GM23338 (cell line): ENCODE measurements at regions not wholly inside any gene's neighbourhood (a gene's known extent, or its start where the extent isn't known, plus 50 kb on each side); places are given as distances from the start of the nearest gene placed in this dataset.

ENCODE experiments used
- ATAC-seq: fragments of 200-7000 bp; cut with Tn5 transposase; 3 replicates; pipeline ENCODE4 v1.9.1; 2020
- DNase-seq: peaks from one replicate; pipeline ENCODE4 v3.0.0-alpha.2; 2015; ENCODE audit warnings: low spot score
- H2AFZ ChIP-seq: fragments of 200-600 bp; sonication (generic); 2 replicates; pipeline ENCODE4 v1.8.0; 2016; ENCODE audit warnings: antibody characterized with exemption, mild to moderate bottlenecking, moderate library complexity
- H3F3A ChIP-seq: fragments of 200-600 bp; sonication (generic); replicated peaks from 2 replicates; pipeline ENCODE4 v1.8.0; 2017; ENCODE audit warnings: antibody characterized with exemption, mixed run types, low read depth
- H3K27ac ChIP-seq: fragments of 200-600 bp; sonication (generic); 2 replicates; pipeline ENCODE4 v1.6.1; 2016; ENCODE audit warnings: low read depth
- H3K27me3 ChIP-seq: fragments of 200-600 bp; sonication (generic); 2 replicates; pipeline ENCODE4 v1.8.0; 2016; ENCODE audit warnings: mild to moderate bottlenecking, mixed run types, moderate library complexity; ENCODE audit not compliant: insufficient read depth
- H3K36me3 ChIP-seq: fragments of 200-600 bp; sonication (generic); 2 replicates; pipeline ENCODE4 v1.8.0; 2016; ENCODE audit warnings: mild to moderate bottlenecking; ENCODE audit not compliant: insufficient read depth
- H3K4me1 ChIP-seq: fragments of 200-600 bp; sonication (generic); 2 replicates; pipeline ENCODE4 v1.8.0; 2016; ENCODE audit warnings: mild to moderate bottlenecking, moderate library complexity; ENCODE audit not compliant: insufficient read depth
- H3K4me2 ChIP-seq: fragments of 200-600 bp; sonication (generic); 2 replicates; pipeline ENCODE4 v1.7.1; 2017; ENCODE audit warnings: mixed run types
- H3K4me3 ChIP-seq: fragments of 200-600 bp; sonication (generic); 2 replicates; pipeline ENCODE4 v1.6.1; 2016; ENCODE audit warnings: mixed run types
- H3K79me2 ChIP-seq: fragments of 200-600 bp; sonication (generic); replicated peaks from 2 replicates; pipeline ENCODE4 v1.8.0; 2017; ENCODE audit warnings: mild to moderate bottlenecking; ENCODE audit not compliant: insufficient read depth
- H3K9me2 ChIP-seq: fragments of 200-600 bp; sonication (generic); 2 replicates; pipeline ENCODE4 v1.8.0; 2017; ENCODE audit not compliant: insufficient read depth
- H4K20me1 ChIP-seq: fragments of 200-600 bp; sonication (generic); replicated peaks from 2 replicates; pipeline ENCODE4 v1.8.0; 2017; ENCODE audit warnings: mild to moderate bottlenecking; ENCODE audit not compliant: insufficient read depth
- H3K27ac Mint-ChIP-seq: 2 replicates; pipeline ENCODE4 v1.8.0; 2020; ENCODE audit warnings: inconsistent platforms, mild to moderate bottlenecking, moderate library complexity, mixed read lengths
- H3K27me3 Mint-ChIP-seq: 3 replicates; pipeline ENCODE4 v1.8.0; 2022; ENCODE audit warnings: low read depth, mild to moderate bottlenecking, moderate library complexity, mixed read lengths, inconsistent platforms; ENCODE audit not compliant: insufficient read depth, poor library complexity
- H3K36me3 Mint-ChIP-seq: 3 replicates; pipeline ENCODE4 v1.8.0; 2021; ENCODE audit warnings: low read depth, mild to moderate bottlenecking, inconsistent platforms, moderate library complexity, mixed read lengths
- H3K4me1 Mint-ChIP-seq: 3 replicates; pipeline ENCODE4 v1.8.0; 2020; ENCODE audit warnings: mild to moderate bottlenecking, inconsistent platforms, mixed read lengths
- H3K4me3 Mint-ChIP-seq: 3 replicates; pipeline ENCODE4 v1.8.0; 2021; ENCODE audit warnings: moderate library complexity, mild to moderate bottlenecking, inconsistent platforms, mixed read lengths
- H3K9me3 Mint-ChIP-seq: 3 replicates; pipeline ENCODE4 v1.8.0; 2020; ENCODE audit warnings: moderate library complexity, mild to moderate bottlenecking, inconsistent platforms, mixed read lengths
- CREB1 ChIP-seq: fragments of 250-450 bp; sonication (Bioruptor Pico); IDR thresholded peaks from 2 replicates; pipeline ENCODE4 v1.5.0; 2020; ENCODE audit warnings: low read depth, mild to moderate bottlenecking, moderate library complexity
- EZH2 ChIP-seq: fragments of 200-600 bp; sonication (generic); IDR thresholded peaks from one replicate; pipeline ENCODE4 v1.8.0; 2017; ENCODE audit warnings: antibody characterized with exemption, mild to moderate bottlenecking, low read depth; ENCODE audit not compliant: unreplicated experiment
- EZH2phosphoT487 ChIP-seq: fragments of 200-600 bp; sonication (generic); IDR thresholded peaks from one replicate; pipeline ENCODE4 v1.8.1; 2018; ENCODE audit warnings: antibody characterized with exemption; ENCODE audit not compliant: unreplicated experiment
- NANOG ChIP-seq: IDR thresholded peaks from 2 replicates; pipeline ENCODE4 v1.6.1; 2016; ENCODE audit warnings: antibody characterized with exemption, borderline replicate concordance
- POLR2AphosphoS5 ChIP-seq: IDR thresholded peaks from 2 replicates; pipeline ENCODE4 v1.6.1; 2016; ENCODE audit warnings: antibody characterized with exemption, low read depth
- STAT1 ChIP-seq: IDR thresholded peaks from one replicate; pipeline ENCODE4 v1.6.1; 2016; ENCODE audit warnings: antibody characterized with exemption; ENCODE audit not compliant: unreplicated experiment
- ZNF114 ChIP-seq: fragments of 250-450 bp; sonication (Bioruptor Pico); IDR thresholded peaks from 2 replicates; pipeline ENCODE4 v1.5.0; 2020; ENCODE audit warnings: mild to moderate bottlenecking, moderate library complexity
- ZNF331 ChIP-seq: fragments of 250-450 bp; sonication (Bioruptor Pico); IDR thresholded peaks from 2 replicates; pipeline ENCODE4 v1.5.0; 2020; ENCODE audit warnings: low read depth, mild to moderate bottlenecking, moderate library complexity
- TF ChIP-seq, protein P1 (sequence below), 2 experiments: fragments of 200-600 bp in 1 of 2; sonication (generic) in 1 of 2; conservative IDR thresholded peaks; 2 replicates each; pipeline versions ENCODE4 v1.5.1 to v1.6.1; 2016 to 2017; ENCODE audit warnings: antibody characterized with exemption in 2 of 2, low read depth in 2 of 2, mild to moderate bottlenecking in 2 of 2, moderate library complexity in 1 of 2
- TF ChIP-seq, protein P2 (sequence below): IDR thresholded peaks from 2 replicates; pipeline ENCODE4 v1.6.1; 2016; ENCODE audit warnings: antibody characterized with exemption

GRCh38 chr17:54620399-54620978, 280.2 kb upstream of the TOM1L1 start:
- no peak overlapping the region; the same call in 1 of the 2 replicates for H2AFZ ChIP-seq
- ATAC-seq: no peak
- Mint-ChIP-seq H3K4me1 (peaks cover 2% of the 10 kb centered on the region), H3K27me3 (no peaks in the 10 kb centered on the region), H3K4me3 (no peak overlapping the region), H3K36me3 (peaks cover 6% of the 10 kb centered on the region; the same call in 1 of the 3 replicates), H3K9me3 (peaks cover 4% of the 10 kb centered on the region; the same call in 2 of the 3 replicates), H3K27ac (no peak overlapping the region)
- H3K27me3 ChIP-seq: no peaks in the 10 kb centered on the region
- H4K20me1 ChIP-seq: no peaks in the 10 kb centered on the region
- no peaks in the 10 kb centered on the region for H3K36me3 ChIP-seq
- no peak overlapping the region for H3K27ac ChIP-seq
- no peak for TF ChIP-seq EZH2phosphoT487
- TF ChIP-seq, protein P1, sequence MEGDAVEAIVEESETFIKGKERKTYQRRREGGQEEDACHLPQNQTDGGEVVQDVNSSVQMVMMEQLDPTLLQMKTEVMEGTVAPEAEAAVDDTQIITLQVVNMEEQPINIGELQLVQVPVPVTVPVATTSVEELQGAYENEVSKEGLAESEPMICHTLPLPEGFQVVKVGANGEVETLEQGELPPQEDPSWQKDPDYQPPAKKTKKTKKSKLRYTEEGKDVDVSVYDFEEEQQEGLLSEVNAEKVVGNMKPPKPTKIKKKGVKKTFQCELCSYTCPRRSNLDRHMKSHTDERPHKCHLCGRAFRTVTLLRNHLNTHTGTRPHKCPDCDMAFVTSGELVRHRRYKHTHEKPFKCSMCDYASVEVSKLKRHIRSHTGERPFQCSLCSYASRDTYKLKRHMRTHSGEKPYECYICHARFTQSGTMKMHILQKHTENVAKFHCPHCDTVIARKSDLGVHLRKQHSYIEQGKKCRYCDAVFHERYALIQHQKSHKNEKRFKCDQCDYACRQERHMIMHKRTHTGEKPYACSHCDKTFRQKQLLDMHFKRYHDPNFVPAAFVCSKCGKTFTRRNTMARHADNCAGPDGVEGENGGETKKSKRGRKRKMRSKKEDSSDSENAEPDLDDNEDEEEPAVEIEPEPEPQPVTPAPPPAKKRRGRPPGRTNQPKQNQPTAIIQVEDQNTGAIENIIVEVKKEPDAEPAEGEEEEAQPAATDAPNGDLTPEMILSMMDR (conservative IDR thresholded peaks at IDR 0.05; ENCODE audit: low read depth in 2 of 2): peak in 1 of 2 experiments; percentile 12; a peak in 1 of 4 replicates
- no peaks in the 10 kb centered on the region for H3K79me2 ChIP-seq
- H3K4me2 ChIP-seq: no peak overlapping the region
- H3K4me3 ChIP-seq: no peak overlapping the region
- no peak for DNase-seq
- peaks cover 3% of the 10 kb centered on the region; the same call in 1 of the 2 replicates for H3K4me1 ChIP-seq
- no peaks in the 10 kb centered on the region; the same call in 1 of the 2 replicates for H3K9me2 ChIP-seq
- H3F3A ChIP-seq: no peaks in the 10 kb centered on the region

GRCh38 chr17:54623746-54624145, 276.9 kb upstream of the TOM1L1 start:
- peaks cover 29% of the 10 kb centered on the region for H3K4me1 ChIP-seq
- TF ChIP-seq EZH2 (no peak), NANOG (no peak), STAT1 (no peak), EZH2phosphoT487 (no peak), CREB1 (CRISPR knock-in tag) (no peak), POLR2AphosphoS5 (no peak)
- no peak overlapping the region for H3K27ac Mint-ChIP-seq
- no peaks in the 10 kb centered on the region for H3F3A ChIP-seq
- peaks cover 34% of the 10 kb centered on the region for H3K4me1 Mint-ChIP-seq
- DNase-seq (no peak), ATAC-seq (no peak)
- no peak overlapping the region for H3K4me3 Mint-ChIP-seq
- H3K4me2 ChIP-seq: no peak overlapping the region
- no peaks in the 10 kb centered on the region for H4K20me1 ChIP-seq
- H2AFZ ChIP-seq: no peak overlapping the region
- H3K9me3 Mint-ChIP-seq: no peaks in the 10 kb centered on the region
- no peaks in the 10 kb centered on the region for H3K36me3 ChIP-seq
- H3K27ac ChIP-seq: no peak overlapping the region
- H3K4me3 ChIP-seq: no peak overlapping the region
- no peaks in the 10 kb centered on the region for H3K79me2 ChIP-seq
- H3K9me2 ChIP-seq: no peaks in the 10 kb centered on the region
- H3K27me3 ChIP-seq: no peaks in the 10 kb centered on the region
- no peaks in the 10 kb centered on the region; the same call in 2 of the 3 replicates for H3K36me3 Mint-ChIP-seq
- H3K27me3 Mint-ChIP-seq: no peaks in the 10 kb centered on the region

DNA sequence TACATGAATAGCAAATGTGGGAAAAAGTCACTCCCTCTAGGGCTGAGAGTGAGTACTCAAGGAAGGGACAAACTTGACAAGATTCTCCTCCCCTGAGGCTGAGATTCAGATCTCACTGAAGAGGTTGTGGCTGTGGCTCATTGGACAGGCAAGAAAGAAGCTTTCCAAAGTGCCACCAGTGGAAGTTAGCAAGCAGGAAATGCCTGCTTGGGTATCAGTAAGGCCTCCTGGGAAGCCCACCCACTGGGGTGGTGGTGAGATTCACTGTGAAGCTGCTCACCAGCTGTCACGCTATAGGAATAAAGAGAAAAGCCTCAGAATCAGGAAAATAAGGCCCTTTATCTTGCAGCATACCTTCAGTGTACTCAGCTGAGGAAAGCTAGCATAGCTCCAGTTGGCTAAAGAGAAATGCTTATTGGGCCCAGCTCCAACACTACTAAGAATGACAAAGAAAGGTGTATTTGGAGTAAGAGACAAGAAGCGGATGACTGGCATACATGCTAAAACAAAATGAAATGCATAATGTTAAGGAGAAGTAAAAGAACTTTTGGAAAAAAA, 274.4 kb upstream of the TOM1L1 start:
- peak; percentile 97 for ATAC-seq
- DNase-seq: peak; percentile 69
- no peaks in the 10 kb centered on the region for H3K79me2 ChIP-seq
- no peaks in the 10 kb centered on the region for H3K9me2 ChIP-seq
- no peak overlapping the region for H3K4me3 ChIP-seq
- H3K36me3 ChIP-seq: no peaks in the 10 kb centered on the region
- no peaks in the 10 kb centered on the region for H3F3A ChIP-seq
- Mint-ChIP-seq H3K4me1 (peaks cover 42% of the 10 kb centered on the region), H3K27me3 (no peaks in the 10 kb centered on the region), H3K27ac (peak overlapping the region; percentile 49; the same call in 1 of the 2 replicates), H3K36me3 (peaks cover 4% of the 10 kb centered on the region; the same call in 2 of the 3 replicates), H3K4me3 (no peak overlapping the region), H3K9me3 (no peaks in the 10 kb centered on the region)
- no peaks in the 10 kb centered on the region for H3K27me3 ChIP-seq
- peak overlapping the region; percentile 94 for H3K27ac ChIP-seq
- peaks cover 33% of the 10 kb centered on the region for H3K4me1 ChIP-seq
- no peaks in the 10 kb centered on the region for H4K20me1 ChIP-seq
- H2AFZ ChIP-seq: no peak overlapping the region
- peak overlapping the region; percentile 20 for H3K4me2 ChIP-seq
- 0 out of 2 replicates have a peak, but pooled peaks have one; percentile 11 for TF ChIP-seq ZNF331 (CRISPR knock-in tag)
- TF ChIP-seq, protein P2, sequence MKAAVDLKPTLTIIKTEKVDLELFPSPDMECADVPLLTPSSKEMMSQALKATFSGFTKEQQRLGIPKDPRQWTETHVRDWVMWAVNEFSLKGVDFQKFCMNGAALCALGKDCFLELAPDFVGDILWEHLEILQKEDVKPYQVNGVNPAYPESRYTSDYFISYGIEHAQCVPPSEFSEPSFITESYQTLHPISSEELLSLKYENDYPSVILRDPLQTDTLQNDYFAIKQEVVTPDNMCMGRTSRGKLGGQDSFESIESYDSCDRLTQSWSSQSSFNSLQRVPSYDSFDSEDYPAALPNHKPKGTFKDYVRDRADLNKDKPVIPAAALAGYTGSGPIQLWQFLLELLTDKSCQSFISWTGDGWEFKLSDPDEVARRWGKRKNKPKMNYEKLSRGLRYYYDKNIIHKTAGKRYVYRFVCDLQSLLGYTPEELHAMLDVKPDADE: peak; percentile 28; the same call in 1 of the 2 replicates
- no peak for TF ChIP-seq STAT1
- TF ChIP-seq ZNF114 (CRISPR knock-in tag): peak; percentile 89
- TF ChIP-seq, protein P1 (conservative IDR thresholded peaks at IDR 0.05; ENCODE audit: low read depth in 2 of 2): 0 out of 4 replicates have a peak, but pooled peaks of 1 of the 2 experiments have one; percentile 3
- TF ChIP-seq EZH2: no peak
- peak; percentile 3; the same call in 1 of the 2 replicates for TF ChIP-seq NANOG
